ENCODE measurements at regions not wholly inside any gene's neighbourhood (a gene's known extent, or its start where the extent isn't known, plus 50 kb on each side); places are given as distances from the start of the nearest gene placed in this dataset.

DNA sequence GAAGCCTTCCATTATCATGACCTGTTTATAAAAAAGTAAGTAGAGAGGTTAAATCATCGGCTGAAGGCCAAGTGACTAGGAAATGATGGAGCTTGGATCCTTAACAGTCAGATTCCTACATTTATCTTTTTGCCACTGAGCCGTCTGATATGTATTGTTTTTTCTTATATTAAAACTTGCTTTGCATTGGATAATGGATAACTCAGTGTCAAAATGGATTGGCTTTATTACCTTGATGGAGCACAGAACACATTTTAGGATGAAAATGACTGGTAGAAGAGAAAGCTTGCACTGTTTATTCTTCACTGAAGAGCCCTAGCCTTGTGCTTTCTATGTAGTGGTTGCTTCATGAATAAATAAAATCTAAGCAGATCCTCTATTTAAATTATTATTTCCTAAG lies 54.2 kb upstream of the TSPAN5 start:
- H3K4me3 Mint-ChIP-seq, result no peak overlapping the region
- H3K4me1 Mint-ChIP-seq, result no peaks in the 10 kb centered on the region
- no peak overlapping the region for H3K27ac Mint-ChIP-seq
- peaks cover 0 to 28% (median 6%) of the 10 kb centered on the region in 3 donors for H3K27me3 Mint-ChIP-seq
- no peak for DNase-seq
- no peak for ATAC-seq (ENCODE audit: low read depth in 2 of 2)
- H3K36me3 Mint-ChIP-seq, result peaks cover 6 to 15% of the 10 kb centered on the region in 2 donors
- peaks cover 3 to 16% (median 9%) of the 10 kb centered on the region in 7 donors for H3K9me3 Mint-ChIP-seq

DNA sequence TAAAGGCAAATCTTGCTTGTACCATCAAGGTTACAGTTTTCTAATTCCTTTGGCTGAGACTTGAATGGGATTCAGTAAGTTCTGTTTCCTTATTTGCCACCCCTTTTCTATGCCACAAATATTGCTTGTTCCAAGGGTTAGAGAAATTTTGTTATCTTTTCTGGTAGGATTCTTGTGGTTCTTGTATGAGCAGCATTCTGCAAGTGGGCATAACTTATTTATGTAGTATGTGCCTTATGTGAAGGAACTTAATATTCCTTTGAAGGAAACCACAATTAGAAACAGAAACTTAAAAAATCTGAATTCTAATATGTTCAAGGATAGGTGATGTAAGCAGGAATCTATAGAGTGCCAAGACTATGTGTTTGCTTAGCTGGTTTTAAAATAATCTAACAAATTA lies 53.1 kb upstream of the TSPAN5 start:
- ATAC-seq (ENCODE audit: low read depth in 2 of 2) (no peak), DNase-seq (no peak)
- Mint-ChIP-seq H3K36me3 (peaks cover 6 to 18% of the 10 kb centered on the region in 2 donors), H3K4me1 (peaks cover 0 to 2% (median 0%) of the 10 kb centered on the region in 3 donors), H3K27ac (no peak overlapping the region), H3K9me3 (peaks cover 5 to 20% (median 9%) of the 10 kb centered on the region in 7 donors), H3K4me3 (no peak overlapping the region), H3K27me3 (peaks cover 0 to 26% (median 6%) of the 10 kb centered on the region in 3 donors)

DNA sequence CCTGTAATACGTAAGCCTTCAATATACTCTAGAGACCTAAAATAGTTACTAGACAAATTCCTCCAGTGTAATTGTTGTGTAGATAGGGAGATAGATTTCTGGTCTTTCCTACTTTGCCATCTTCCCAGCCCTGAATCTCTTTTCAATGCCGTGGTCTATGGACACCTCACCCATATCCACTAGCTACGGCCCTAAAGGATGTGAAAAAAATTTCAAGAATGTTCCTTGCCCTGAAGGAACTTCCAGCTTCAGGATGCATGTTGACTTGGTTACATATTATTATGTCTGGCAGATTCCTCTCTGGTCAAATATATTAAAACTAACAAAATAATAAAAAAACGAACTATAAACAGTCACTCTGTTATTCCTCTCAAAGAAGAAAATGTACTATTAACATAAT lies 52.4 kb upstream of the TSPAN5 start:
- H3K27me3 Mint-ChIP-seq, result peaks cover 0 to 26% (median 6%) of the 10 kb centered on the region in 3 donors
- H3K36me3 Mint-ChIP-seq, result peaks cover 6 to 25% of the 10 kb centered on the region in 2 donors
- H3K4me1 Mint-ChIP-seq, result peaks cover 0 to 8% (median 2%) of the 10 kb centered on the region in 3 donors
- DNase-seq (no peak), ATAC-seq (ENCODE audit: low read depth in 2 of 2) (no peak)
- no peak overlapping the region for H3K4me3 Mint-ChIP-seq
- no peak overlapping the region for H3K27ac Mint-ChIP-seq
- peaks cover 10 to 27% (median 15%) of the 10 kb centered on the region in 7 donors for H3K9me3 Mint-ChIP-seq

All from naive B cell (primary cell).